Esophagus squamous epithelium (tissue), 5 donors: ENCODE measurements at regions not wholly inside any gene's neighbourhood (a gene's known extent, or its start where the extent isn't known, plus 50 kb on each side); places are given as distances from the start of the nearest gene placed in this dataset.

ENCODE experiments used
- DNase-seq: peaks from one replicate; lab custom pipeline; 2025; lab: John Stamatoyannopoulos, UW
- H3K27ac ChIP-seq, 4 donors: fragments of 200-600 bp; sonication (generic); one replicate each; pipeline ENCODE4 v1.5.1; 2016 to 2019; ENCODE audit warnings: mild to moderate bottlenecking in 1 of 4
- H3K27me3 ChIP-seq, 4 donors: fragments of 200-600 bp; sonication (generic); 1 replicate in 3 of 4; 2 replicates in 1 of 4; pipeline versions ENCODE4 v1.5.1 to v1.6.0; 2017 to 2021; ENCODE audit warnings: antibody characterized with exemption in 1 of 4
- H3K36me3 ChIP-seq, 3 donors: fragments of 200-600 bp; sonication (generic); one replicate each; pipeline ENCODE4 v1.5.1; 2016 to 2019
- H3K4me1 ChIP-seq, 3 donors: fragments of 200-600 bp; sonication (generic); one replicate each; pipeline ENCODE4 v1.5.1; 2017 to 2019
- H3K4me3 ChIP-seq, 4 donors: fragments of 200-600 bp; sonication (generic); 1 replicate in 3 of 4; 2 replicates in 1 of 4; pipeline ENCODE4 v1.5.1; 2016 to 2019; ENCODE audit warnings: mild to moderate bottlenecking in 2 of 4, moderate library complexity in 1 of 4
- H3K9me3 ChIP-seq, 3 donors: fragments of 200-600 bp; sonication (generic); one replicate each; pipeline ENCODE4 v1.5.1; 2016 to 2019
- POLR2A ChIP-seq, 4 donors: fragments of 450-650 bp; IDR thresholded peaks; one replicate each; pipeline ENCODE4 v1.6.1; 2017; ENCODE audit warnings: antibody characterized with exemption in 4 of 4, mild to moderate bottlenecking in 4 of 4, moderate library complexity in 3 of 4
- WGBS, 2 donors: methylation state at CpG; one replicate each; pipeline ENCODE4 v1.1.5; 2018; 5-methylcytosine and 5-hydroxymethylcytosine counted together
- intact Hi-C: fragments of 100-400 bp; cut with DNase I; formaldehyde crosslinking; loops from one replicate; pipeline ENCODE4 v1.15.0; 2022
- TF ChIP-seq, protein P1 (sequence below), 6 experiments: fragments of 450-650 bp in 4 of 6; fragments of 200-600 bp in 2 of 6; sonication (generic) in 2 of 6; IDR thresholded peaks; one replicate each; pipeline ENCODE4 v1.5.1; 2016 to 2019; ENCODE audit warnings: antibody characterized with exemption in 6 of 6, mild to moderate bottlenecking in 4 of 6, moderate library complexity in 4 of 6
- donor health status: DM: yes; HTN: yes; CAD: no.

DNA sequence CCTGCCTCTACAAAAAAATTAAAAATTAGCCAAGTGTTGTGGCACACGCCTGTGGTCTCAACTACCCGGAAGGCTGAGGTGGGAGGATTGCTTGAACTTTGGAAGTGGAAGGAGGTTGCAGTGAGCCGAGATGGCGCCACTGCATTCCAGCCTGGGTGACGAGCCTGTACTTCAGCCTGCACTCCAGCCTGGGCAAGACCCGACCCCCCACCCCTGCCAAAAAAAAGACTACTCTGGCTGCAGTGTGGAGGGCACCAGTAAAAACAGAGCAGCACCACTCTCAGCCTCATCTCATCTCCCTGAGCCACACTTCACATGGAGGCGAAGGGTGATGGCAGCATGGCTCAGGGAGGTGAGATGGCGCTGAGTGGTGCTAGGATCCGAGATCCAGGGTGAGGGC lies 50.3 kb upstream of the THY1 start:
- DNase-seq: no peak
- Histone ChIP-seq H3K4me1 (peaks cover 16 to 33% (median 16%) of the 10 kb centered on the region in 3 donors), H3K27me3 (no peaks in the 10 kb centered on the region), H3K9me3 (peaks cover 0 to under 1% (median 0%) of the 10 kb centered on the region in 3 donors), H3K27ac (no peak overlapping the region), H3K36me3 (no peaks in the 10 kb centered on the region), H3K4me3 (no peak overlapping the region)
- TF ChIP-seq, protein P1, sequence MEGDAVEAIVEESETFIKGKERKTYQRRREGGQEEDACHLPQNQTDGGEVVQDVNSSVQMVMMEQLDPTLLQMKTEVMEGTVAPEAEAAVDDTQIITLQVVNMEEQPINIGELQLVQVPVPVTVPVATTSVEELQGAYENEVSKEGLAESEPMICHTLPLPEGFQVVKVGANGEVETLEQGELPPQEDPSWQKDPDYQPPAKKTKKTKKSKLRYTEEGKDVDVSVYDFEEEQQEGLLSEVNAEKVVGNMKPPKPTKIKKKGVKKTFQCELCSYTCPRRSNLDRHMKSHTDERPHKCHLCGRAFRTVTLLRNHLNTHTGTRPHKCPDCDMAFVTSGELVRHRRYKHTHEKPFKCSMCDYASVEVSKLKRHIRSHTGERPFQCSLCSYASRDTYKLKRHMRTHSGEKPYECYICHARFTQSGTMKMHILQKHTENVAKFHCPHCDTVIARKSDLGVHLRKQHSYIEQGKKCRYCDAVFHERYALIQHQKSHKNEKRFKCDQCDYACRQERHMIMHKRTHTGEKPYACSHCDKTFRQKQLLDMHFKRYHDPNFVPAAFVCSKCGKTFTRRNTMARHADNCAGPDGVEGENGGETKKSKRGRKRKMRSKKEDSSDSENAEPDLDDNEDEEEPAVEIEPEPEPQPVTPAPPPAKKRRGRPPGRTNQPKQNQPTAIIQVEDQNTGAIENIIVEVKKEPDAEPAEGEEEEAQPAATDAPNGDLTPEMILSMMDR (IDR thresholded peaks at IDR 0.05): no peak
- no peak for TF ChIP-seq POLR2A (IDR thresholded peaks at IDR 0.05)
- intact Hi-C loops: no loop called here
- 82 to 83% methylated on average over 6 to 9 of the region's 9 CpGs for WGBS, 2 donors

GRCh38 chr11:119472856-119473222 lies 49.9 kb upstream of the THY1 start:
- no peak for TF ChIP-seq POLR2A (IDR thresholded peaks at IDR 0.05)
- TF ChIP-seq, protein P1 (IDR thresholded peaks at IDR 0.05): no peak
- peaks cover 0 to 4% (median 0%) of the 10 kb centered on the region in 3 donors for H3K9me3 ChIP-seq
- intact Hi-C loops: no loop called here
- no peak overlapping the region for H3K27ac ChIP-seq
- DNase-seq: no peak
- no peaks in the 10 kb centered on the region for H3K36me3 ChIP-seq
- 84 to 90% methylated on average over 14 of the region's 14 CpGs for WGBS, 2 donors
- H3K4me1 ChIP-seq: peaks cover 16 to 33% (median 16%) of the 10 kb centered on the region in 3 donors
- H3K4me3 ChIP-seq: no peak overlapping the region
- no peaks in the 10 kb centered on the region for H3K27me3 ChIP-seq
